Mucosa of gallbladder (tissue), 1 donor: ENCODE measurements at regions not wholly inside any gene's neighbourhood (a gene's known extent, or its start where the extent isn't known, plus 50 kb on each side); places are given as distances from the start of the nearest gene placed in this dataset.
"Not testable (repeated sequence)": the region's sequence is repeated elsewhere in the genome, so short reads cannot be mapped to it uniquely, and the experiment has no call there.

Experiments
- DNase-seq: peaks from one replicate; pipeline ENCODE4 v3.0.0-alpha.2; 2020; ENCODE audit warnings: low spot score
- donor health status: DM: no; HTN: no; CAD: no.

DNA sequence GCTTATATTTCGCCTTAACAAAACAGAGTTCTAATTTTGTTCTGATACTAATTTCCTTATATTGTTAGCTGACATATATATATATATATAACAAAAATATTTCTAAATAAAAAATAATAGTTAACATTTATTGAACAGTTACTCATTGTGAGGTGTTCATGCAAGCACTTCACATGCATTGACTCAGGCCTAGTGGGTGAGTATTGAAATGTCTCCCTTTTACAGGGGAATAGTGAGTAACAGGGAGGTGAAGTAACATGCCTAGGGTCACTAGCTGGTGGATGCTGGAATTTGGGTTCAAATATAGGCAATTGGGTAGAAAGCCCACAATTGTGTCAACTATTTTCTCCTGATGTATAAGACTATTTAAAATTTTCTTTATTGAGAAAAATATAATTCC is 102.6 kb upstream of the ZPLD1 start:
- no peak for DNase-seq

- no peak for DNase-seq
These were observed 101.9 kb upstream of the ZPLD1 start for GRCh38 chr3:102332934-102333333.

- no peak for DNase-seq
These were observed 98.7 kb upstream of the ZPLD1 start for GRCh38 chr3:102336130-102336529.

DNA sequence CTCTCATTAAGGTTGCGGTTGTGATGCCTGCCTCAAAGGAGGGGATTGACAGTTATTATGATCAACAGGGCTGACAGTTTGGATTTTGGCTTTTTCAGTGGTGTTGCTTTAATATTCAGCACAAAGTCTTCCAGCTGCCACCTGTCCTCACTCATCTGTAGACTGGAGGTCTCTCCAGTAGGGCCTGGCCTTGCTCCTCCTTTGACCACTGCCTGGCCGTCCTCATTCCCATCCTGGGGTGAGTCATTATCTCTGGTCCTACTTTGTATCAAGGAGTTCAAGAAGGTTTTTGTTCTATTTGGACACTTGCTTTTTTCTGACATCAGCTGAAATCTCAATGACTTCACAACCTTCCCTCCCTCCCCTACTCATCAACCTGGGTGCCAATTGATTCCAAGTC is 95.1 kb upstream of the ZPLD1 start:
- no peak for DNase-seq

DNA sequence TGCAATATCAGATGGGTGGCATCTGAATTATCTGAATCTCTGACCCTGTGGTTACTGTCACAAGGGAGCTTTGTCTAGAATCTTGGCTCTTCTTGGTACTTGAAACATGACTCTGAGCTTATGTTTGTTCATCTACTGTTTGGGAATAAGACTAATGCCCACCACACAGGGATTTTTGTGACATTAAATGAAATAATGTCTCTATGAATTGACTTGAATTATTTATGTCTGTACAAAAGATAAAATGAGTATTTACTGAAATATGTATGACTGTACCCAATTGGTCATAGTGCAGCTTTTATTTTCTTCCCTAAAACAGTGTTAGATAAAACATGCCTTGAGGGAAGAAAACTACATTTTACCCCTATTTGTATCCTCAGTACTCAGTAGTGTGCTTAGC is 87.9 kb upstream of the ZPLD1 start:
- no peak for DNase-seq

- no peak for DNase-seq
These were observed 85.9 kb upstream of the ZPLD1 start for GRCh38 chr3:102348904-102349303.

DNA sequence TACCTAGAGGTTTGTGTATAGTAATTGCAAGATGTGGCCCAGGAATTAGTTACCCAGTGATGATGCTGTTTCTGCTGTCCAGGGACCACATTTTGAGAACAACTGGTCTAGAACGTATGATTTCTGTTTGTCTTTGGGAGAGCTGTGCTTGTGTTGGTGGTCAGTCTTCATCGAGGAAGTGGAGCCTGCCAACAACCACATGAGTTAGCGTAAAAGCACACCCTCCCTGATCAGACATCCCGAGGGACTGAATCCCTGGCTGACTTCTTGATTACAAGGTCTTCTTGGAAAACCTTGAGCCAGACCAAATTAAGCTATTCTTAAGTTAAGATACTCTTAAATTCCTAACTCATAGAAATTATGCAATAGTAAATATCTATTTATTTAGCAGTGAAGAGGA is 81.7 kb upstream of the ZPLD1 start:
- no peak for DNase-seq

DNA sequence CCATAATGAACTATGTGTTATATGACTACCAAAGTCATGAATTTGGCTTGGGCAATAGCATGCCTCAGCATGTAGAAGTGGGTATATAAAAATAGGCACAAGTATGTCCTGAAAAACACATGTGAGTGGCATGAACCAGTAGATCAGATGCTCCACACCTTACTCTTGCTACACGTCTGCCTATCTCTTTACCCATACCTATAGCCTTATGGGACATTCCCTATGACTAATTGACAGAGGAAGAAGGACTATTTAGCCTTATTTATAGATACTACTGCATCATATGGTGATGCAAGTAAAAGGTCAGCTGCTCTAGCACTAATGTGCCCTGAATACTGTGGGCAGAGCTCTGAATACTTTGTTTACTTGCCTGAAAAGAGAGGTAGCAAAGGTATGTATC is 81.0 kb upstream of the ZPLD1 start:
- DNase-seq: no peak

DNA sequence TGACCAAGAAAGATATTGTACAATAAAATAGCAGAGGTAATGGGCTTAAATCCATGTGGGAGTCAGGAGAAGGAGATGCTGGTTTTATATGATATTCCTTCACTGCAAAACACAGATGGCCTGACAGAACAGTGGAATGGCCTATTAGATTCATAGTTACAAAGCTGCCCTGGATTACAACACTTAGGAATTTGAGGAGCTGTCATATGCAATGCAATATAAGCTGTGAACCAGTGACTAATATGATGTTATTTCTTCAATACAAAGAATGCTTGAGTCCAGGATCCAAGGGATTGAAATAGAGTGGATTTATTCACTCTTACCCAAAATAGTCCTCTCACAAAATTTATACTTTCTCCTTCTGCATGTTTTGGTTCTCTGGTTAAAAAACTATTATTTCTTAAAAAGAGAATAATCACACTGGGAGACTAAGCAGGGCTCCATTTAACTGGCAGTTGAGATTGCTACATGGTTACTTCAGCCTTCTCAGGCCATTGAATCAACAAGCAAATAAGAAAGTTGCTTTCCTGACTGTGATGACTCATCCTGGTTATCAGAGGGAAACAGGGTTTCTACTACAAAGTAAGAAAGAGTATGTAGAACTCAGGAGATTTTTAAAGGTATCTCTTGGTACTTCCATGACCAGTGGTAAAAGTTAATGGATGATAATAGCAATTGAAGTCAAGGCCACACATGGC is 79.8 kb upstream of the ZPLD1 start:
- DNase-seq: no peak

- DNase-seq: no peak
These were observed 78.3 kb upstream of the ZPLD1 start for GRCh38 chr3:102356506-102356905.

DNA sequence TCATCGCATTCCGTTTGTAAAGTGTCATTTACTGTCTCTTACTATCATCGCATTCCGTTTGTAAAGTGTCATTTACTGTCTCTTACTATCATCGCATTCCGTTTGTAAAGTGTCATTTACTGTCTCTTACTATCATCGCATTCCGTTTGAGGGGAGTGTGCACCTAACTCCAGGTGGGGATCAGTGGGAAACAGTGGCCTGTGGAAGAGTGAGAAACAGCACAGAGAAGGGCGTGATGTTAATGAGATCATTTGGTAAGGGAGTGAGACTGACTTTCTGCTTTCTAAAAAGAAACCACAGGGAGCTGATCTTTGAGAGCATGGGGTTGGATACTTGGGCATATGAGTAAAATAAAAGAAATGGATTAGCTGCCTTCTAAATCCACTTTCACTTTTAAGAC is 77.5 kb upstream of the ZPLD1 start:
- DNase-seq: not testable (repeated sequence)

DNA sequence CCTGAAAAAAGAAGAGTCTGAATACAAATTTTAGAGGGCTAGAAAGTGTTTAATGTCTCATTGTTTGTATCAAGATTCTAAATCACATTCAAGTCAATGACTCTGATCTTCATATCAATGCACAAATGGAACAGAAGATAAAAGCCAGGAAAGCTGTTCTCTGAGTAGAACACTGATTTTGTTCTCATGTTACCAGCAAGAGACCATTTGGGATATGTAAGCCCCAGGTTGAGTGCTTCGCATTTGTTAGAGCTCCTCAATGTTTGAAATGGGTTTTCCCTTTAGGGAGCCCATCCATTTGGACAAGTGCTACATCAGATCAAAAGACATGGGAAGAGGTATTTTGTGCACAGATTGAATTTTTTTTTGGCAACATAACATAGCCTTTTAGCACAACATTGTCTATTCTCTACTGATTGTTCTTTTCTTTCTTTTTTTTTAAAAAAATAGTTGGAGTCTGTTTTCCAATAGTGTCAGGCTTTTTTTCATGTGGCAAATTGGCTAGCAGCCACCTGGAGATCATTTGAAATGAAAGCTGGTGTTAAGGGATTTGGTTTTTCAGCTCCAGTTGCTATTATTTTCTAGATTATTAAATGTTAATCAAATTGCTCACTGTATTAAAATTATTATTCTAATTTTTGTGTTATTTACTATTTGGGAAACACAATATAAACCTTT is 74.5 kb upstream of the ZPLD1 start:
- no peak for DNase-seq

- DNase-seq: no peak
These were observed 73.7 kb upstream of the ZPLD1 start for GRCh38 chr3:102361101-102361500.

- DNase-seq: not testable (repeated sequence)
These were observed 68.7 kb upstream of the ZPLD1 start for GRCh38 chr3:102366116-102366515.

DNA sequence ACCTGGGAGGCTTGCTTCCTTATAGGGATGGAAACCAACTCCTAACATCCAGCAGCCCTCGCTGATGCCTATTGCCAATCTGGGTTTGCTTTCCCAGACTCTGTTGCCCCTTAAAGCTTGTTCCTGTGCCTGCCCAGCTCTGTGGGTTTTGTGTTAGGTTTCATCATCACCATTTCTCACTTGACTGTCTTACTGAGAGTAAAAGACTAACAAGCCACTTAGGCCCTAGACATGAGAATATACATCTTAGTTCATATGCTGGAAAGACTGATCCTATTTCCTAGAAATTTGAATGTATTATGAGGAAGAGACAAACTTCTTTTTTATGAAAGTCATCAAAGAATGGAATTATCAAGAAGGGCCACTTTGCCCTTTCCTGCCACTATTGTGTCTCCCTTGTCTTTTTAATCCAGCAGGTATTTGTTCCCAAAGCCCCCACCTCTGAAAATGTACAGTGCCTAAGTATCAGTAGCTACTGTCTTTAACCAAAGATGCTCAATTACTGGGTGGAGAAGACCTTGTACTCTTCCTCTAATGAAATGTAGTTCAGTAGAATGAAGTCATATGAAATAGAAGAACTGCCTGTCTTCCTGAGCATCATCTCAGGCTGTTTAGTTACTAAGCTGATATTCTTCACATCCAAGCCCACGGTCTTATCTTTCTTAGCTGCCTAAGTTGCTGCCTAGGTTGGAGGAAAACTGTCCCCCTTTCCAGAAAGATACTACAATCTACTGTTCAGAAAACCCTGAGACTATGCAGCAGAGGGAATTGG is 59.8 kb upstream of the ZPLD1 start:
- DNase-seq: no peak

DNA sequence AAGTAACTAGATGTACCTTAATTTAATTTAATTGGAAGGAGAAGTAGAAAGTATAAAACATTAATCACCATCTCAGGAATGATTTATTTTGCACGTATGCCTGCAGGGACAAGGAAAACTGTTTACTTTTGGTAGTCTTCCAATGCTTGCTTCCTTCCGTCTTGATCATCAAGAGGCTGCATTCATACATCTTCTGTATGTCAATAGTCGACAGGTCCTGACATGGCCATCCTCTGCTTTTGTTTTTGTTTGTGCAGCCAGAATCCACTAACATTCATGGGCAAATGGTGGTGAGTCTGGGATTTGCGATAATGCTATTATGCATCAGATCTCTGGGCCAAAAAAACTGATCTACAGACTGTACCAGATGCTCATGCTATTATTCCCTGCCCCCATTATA is 56.6 kb upstream of the ZPLD1 start:
- no peak for DNase-seq

- not testable (repeated sequence) for DNase-seq
These were observed 52.6 kb upstream of the ZPLD1 start for GRCh38 chr3:102382201-102382600.
